ENCODE measurements at regions not wholly inside any gene's neighbourhood (a gene's known extent, or its start where the extent isn't known, plus 50 kb on each side); places are given as distances from the start of the nearest gene placed in this dataset.

DNA sequence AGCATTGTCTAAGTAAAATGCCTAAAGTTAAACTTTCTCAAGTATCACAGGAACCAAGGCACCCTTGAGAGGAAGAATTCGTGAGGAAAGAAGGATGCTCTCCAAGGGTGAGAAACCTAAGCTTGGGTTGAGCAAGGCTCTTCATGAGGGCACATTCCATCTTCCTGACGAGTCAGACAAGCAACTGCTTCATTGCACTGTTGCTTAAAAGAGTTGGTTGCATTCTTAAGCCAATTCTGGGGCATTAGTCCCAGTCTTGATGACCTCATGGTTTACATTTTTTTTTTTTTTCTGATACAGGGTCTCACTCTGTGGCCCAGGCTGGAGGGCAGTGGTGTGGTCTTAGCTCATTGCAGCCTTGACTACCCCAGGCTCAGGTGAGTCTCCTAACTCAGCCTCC, 237.5 kb downstream of the ACTR3 start:
- TF ChIP-seq, protein P1, sequence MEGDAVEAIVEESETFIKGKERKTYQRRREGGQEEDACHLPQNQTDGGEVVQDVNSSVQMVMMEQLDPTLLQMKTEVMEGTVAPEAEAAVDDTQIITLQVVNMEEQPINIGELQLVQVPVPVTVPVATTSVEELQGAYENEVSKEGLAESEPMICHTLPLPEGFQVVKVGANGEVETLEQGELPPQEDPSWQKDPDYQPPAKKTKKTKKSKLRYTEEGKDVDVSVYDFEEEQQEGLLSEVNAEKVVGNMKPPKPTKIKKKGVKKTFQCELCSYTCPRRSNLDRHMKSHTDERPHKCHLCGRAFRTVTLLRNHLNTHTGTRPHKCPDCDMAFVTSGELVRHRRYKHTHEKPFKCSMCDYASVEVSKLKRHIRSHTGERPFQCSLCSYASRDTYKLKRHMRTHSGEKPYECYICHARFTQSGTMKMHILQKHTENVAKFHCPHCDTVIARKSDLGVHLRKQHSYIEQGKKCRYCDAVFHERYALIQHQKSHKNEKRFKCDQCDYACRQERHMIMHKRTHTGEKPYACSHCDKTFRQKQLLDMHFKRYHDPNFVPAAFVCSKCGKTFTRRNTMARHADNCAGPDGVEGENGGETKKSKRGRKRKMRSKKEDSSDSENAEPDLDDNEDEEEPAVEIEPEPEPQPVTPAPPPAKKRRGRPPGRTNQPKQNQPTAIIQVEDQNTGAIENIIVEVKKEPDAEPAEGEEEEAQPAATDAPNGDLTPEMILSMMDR (IDR thresholded peaks at IDR 0.05; ENCODE audit: low read depth, low read length, missing input control), result no peak
- TF ChIP-seq, protein P2, sequence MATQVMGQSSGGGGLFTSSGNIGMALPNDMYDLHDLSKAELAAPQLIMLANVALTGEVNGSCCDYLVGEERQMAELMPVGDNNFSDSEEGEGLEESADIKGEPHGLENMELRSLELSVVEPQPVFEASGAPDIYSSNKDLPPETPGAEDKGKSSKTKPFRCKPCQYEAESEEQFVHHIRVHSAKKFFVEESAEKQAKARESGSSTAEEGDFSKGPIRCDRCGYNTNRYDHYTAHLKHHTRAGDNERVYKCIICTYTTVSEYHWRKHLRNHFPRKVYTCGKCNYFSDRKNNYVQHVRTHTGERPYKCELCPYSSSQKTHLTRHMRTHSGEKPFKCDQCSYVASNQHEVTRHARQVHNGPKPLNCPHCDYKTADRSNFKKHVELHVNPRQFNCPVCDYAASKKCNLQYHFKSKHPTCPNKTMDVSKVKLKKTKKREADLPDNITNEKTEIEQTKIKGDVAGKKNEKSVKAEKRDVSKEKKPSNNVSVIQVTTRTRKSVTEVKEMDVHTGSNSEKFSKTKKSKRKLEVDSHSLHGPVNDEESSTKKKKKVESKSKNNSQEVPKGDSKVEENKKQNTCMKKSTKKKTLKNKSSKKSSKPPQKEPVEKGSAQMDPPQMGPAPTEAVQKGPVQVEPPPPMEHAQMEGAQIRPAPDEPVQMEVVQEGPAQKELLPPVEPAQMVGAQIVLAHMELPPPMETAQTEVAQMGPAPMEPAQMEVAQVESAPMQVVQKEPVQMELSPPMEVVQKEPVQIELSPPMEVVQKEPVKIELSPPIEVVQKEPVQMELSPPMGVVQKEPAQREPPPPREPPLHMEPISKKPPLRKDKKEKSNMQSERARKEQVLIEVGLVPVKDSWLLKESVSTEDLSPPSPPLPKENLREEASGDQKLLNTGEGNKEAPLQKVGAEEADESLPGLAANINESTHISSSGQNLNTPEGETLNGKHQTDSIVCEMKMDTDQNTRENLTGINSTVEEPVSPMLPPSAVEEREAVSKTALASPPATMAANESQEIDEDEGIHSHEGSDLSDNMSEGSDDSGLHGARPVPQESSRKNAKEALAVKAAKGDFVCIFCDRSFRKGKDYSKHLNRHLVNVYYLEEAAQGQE (IDR thresholded peaks at IDR 0.05), result no peak
- TF ChIP-seq, protein P3, sequence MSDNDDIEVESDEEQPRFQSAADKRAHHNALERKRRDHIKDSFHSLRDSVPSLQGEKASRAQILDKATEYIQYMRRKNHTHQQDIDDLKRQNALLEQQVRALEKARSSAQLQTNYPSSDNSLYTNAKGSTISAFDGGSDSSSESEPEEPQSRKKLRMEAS (IDR thresholded peaks at IDR 0.05), result no peak
- TF ChIP-seq HNF4G (IDR thresholded peaks at IDR 0.05) (no peak), EGR1 (IDR thresholded peaks at IDR 0.05; ENCODE audit: low read depth in 2 of 2) (no peak), JUND (IDR thresholded peaks at IDR 0.05) (no peak), SP1 (IDR thresholded peaks at IDR 0.05) (no peak), TAF1 (conservative IDR thresholded peaks at IDR 0.05) (no peak), GABPA (IDR thresholded peaks at IDR 0.05 in 1 of 2, conservative IDR thresholded peaks at IDR 0.05 in 1 of 2) (no peak), RAD21 (IDR thresholded peaks at IDR 0.05) (no peak), YY1 (IDR thresholded peaks at IDR 0.05) (no peak), NR2F2 (IDR thresholded peaks at IDR 0.05) (no peak)
- TF ChIP-seq, protein P4, sequence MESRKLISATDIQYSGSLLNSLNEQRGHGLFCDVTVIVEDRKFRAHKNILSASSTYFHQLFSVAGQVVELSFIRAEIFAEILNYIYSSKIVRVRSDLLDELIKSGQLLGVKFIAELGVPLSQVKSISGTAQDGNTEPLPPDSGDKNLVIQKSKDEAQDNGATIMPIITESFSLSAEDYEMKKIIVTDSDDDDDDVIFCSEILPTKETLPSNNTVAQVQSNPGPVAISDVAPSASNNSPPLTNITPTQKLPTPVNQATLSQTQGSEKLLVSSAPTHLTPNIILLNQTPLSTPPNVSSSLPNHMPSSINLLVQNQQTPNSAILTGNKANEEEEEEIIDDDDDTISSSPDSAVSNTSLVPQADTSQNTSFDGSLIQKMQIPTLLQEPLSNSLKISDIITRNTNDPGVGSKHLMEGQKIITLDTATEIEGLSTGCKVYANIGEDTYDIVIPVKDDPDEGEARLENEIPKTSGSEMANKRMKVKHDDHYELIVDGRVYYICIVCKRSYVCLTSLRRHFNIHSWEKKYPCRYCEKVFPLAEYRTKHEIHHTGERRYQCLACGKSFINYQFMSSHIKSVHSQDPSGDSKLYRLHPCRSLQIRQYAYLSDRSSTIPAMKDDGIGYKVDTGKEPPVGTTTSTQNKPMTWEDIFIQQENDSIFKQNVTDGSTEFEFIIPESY (IDR thresholded peaks at IDR 0.05), result no peak
- TF ChIP-seq, protein P5, sequence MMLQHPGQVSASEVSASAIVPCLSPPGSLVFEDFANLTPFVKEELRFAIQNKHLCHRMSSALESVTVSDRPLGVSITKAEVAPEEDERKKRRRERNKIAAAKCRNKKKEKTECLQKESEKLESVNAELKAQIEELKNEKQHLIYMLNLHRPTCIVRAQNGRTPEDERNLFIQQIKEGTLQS (IDR thresholded peaks at IDR 0.05), result no peak

Data from liver (tissue), 3 donors.